GM21619 (cell line): ENCODE measurements at regions not wholly inside any gene's neighbourhood (a gene's known extent, or its start where the extent isn't known, plus 50 kb on each side); places are given as distances from the start of the nearest gene placed in this dataset.

Experiments
- ATAC-seq: cut with Tn5 transposase; IDR thresholded peaks from one replicate; pipeline ENCODE4 v1.9.1; 2021; ENCODE audit not compliant: unreplicated experiment

DNA sequence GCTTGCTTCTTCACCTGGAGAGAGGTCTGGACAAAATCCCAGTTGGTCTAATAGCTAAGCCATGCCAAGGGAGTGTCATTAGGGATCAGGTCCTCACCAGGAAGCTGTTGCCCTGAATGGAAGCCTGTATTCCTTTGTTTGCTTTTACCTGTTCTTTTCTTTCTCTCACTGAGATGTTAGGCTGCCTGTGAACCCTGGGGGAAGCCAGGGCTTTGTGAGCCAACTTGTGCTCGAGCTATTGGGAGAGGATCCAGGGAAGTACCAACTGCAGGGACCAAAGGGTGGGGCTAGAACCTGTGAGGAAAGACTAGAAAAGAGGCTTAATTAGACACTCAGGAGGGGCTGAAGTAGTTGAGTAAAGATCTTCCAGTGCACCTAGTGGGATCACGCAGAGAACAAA, 451.2 kb upstream of the TLE4 start:
- ATAC-seq: no peak

DNA sequence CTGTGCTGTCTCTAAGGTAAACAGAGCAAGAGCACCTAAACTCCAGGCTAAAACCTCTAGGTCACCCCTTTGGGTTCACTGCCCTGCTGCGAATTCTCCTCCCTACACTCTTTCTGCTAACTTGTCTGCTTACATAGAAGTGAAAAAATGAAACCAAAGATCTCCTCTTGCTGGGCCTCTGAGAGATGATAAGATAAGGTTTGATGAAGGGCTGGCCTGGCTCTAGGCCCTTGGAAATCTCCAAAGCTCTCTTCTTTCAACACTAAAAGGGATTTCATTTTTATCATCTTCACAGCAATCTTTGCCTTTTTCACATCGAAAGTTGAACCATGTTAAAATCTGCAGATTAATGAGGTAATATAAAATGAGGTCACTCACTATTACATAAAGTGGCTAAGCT, 450.8 kb upstream of the TLE4 start:
- no peak for ATAC-seq

DNA sequence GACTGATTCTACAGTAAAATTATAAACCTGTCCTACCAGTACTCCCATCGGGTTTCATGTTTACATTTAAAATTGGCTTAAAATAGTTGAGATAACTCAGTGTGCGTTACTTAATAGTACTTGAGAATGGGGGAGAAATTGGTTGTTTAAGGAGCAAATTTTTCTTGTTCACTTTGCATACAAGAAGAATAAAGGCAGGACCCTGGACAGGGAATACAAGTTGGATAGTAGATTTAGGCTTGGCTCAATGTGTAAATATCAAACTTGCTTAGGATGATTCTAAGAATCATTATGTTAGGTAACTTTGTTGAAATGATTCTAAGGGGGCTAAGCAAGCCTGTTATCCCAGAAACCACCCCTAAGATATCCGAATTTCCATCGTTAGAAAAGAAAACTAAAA, 448.4 kb upstream of the TLE4 start:
- no peak for ATAC-seq

DNA sequence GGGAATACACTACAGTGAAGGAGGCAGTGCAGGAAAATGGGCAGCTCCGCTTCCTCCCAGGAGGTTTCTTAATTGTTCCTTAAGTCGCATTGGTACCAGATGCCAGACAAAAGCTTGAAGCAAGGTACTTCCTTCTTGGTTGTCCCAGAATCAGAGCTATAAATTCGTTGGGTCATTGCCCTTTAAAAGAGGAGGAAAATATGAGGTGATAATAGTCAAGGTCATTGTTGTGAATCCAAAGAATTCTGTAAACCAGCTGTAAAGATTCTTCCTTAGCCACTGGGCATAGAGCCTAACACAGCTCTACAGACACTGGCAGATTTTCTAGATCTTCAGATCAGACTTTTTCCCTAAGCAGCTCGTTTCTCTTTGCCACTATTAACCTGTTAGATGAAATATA, 444.1 kb upstream of the TLE4 start:
- ATAC-seq: no peak

DNA sequence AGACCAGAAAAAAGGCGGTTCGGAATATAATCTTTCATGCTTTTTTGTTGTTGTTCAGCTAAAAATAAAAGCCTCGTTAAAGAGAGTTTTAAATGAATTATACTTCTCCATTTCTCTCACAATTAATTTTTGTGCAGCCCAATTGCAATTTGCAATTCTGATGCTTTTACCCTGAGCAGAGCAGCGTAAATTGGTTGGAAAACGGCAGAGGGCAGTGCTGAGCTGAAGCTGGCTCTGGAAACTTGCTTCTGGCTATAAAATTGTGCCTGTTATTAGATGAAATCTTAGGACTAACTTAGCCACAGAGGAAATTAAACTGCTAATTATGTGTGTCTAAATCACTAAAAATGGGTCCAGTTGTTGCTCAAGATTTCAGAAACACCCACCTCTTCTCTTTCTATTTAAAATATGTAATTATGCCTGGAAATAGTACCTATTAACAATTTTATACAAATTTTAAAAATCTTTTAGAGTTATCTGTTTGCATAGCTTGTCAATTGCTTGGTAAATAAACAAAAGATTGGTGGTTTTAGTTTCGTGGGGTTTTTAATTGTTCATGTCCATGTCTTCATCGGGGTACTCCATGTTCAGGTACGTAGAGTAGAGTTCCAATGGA, 441.8 kb upstream of the TLE4 start:
- no peak for ATAC-seq

DNA sequence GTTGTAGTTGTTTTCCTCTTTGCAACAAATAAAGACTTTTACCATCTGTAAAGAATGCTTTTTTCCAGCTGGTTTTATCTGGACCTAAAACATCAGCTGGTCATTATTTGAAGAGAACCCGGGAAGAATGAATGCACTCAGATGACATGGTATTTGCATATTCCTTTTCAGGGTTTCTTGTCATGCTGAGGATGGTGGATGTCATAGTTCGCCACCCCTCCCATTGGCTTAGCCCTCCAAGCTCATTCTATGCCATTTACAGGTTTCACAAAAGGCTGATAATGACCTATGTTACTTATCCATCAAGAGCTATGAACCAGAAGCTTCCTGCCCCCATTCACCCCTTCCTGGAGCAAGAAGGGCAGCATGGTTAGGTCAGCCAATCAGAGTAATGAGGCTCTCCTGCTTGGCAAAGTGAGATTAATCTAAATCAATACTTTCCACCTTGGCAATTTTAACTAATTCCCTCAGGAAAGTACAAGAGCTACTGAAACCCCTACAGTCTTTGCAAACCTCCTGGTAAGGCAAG, 440.5 kb upstream of the TLE4 start:
- ATAC-seq: no peak

DNA sequence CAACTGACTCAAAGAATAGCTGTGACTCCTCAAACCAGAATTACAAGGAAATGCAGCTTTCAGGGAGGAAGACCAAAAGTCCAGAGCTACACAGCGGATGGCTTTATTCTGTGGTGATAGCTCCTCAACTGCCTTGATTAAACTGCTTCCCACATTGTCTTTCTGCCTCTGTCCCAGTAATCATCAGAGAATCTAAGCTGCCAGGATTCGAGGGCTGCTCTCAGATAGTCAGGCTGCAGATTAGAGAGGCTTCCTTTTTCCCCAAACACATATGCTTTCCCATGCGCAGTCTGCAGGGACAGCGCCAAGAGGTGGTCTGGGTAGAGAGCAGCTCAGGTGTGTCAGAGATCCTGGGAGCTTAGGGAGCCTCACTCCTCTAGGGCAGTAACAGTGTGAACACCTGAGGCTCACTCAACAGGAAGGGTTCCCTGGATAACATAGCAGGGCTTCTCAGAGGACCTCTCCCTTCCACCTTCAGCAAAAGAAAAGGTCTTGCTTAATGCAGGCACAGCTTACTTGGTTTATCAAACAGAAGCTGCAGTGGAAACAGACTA, 439.9 kb upstream of the TLE4 start:
- no peak for ATAC-seq

DNA sequence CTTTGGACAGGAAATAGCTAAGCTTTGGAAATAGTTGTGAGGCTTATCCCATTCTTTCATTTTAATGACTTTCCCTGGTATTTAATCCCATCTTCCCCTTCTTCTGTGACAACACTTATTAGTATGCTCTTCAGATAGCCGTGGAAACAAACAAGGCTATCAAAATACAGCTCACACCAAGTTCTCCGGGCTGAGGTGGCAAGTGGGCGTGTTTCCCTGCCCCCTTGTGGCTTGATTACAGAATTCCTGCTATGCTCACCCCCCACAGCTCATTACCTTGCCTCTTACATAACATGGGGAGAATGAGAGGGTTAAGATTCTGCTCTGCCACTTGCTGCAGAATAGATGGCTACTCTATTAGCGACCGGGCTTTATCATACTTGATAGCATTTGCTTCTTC, 437.1 kb upstream of the TLE4 start:
- no peak for ATAC-seq

DNA sequence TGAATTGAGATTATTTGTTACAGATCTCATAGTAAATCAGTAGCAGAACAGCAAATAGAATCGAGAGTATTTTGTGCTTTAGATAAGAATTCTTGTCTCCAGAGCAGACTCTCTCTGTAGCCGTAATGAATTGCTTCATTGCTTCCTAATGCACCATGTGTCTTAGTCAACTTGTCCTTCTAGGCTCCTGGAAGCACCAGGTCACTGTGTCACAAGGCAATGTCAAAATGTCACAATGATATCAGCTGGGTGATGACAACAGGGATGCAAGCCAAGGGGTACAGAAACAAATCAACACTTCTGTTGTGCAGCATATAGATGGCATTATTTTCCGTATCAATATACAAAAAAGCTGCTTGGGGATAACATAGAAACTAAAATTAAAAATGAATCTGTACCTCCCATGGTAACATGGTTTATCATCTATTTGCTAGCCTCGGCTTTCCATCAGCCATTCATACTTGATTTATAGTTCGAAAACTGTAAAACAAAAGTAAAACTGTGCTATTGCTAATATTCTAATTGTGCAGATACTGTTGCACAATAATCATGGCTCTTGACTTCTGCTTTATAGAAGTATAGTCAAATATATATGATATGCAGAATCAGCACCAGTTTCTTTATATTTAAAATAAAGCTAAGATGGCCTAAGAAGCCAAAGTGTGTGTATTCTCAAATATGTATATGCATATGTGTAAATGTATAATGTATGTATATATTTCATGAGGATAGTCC, 435.9 kb upstream of the TLE4 start:
- no peak for ATAC-seq

DNA sequence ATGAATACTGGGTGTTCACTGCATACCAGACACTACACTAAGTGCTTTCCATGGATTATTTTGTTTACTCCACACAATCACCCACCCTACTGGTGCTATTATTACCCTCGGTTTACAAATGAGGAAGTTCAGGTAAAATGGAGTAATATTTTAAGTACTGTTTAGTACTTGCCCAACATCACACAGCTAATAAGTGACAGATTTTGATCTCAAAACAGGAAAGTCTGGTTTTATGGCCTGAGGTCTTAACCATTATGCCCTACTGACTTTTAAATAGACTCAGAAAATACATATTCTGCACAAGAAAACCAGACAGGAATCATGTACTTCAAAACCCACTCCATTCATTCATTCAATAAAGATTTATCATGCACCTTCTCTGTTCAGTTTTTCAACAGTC, 431.0 kb upstream of the TLE4 start:
- no peak for ATAC-seq

DNA sequence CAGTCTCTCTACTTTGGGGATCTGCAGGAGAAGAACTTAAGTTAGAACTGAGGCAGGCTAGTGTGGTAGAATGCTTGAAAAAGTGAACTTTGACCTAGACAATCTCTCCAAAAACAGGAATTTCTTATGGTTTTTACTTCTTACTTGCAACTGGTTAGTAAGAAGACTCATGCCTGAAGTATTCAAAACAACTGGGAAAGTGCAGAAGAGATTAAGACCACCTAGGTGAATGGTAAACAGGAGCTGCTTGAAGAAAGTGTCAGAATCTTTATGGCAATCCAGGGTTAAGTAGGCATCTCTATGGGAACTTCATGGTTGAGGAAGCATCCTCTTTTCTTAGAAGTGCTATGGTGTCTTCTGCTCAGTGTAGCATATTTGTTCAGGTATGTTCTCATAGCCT, 428.6 kb upstream of the TLE4 start:
- no peak for ATAC-seq

DNA sequence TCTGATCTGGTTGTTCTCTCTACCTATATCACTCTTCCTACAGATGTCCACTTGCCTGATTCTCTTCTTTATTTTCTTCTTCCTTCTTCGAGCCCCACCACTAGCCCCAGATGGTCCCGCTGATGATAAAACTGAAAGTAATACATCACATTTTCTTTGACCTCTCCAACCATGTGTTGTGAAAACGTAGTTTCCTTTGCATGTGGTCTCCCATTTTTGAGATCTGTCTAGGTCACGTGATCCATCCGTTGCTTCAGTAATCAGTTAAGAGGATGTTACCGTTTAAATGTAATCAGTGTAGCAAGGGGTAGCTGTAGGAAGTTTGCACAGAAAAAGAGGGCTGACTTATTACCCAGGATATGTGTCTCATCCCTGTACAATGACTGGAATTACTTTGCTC, 426.3 kb upstream of the TLE4 start:
- ATAC-seq: no peak

DNA sequence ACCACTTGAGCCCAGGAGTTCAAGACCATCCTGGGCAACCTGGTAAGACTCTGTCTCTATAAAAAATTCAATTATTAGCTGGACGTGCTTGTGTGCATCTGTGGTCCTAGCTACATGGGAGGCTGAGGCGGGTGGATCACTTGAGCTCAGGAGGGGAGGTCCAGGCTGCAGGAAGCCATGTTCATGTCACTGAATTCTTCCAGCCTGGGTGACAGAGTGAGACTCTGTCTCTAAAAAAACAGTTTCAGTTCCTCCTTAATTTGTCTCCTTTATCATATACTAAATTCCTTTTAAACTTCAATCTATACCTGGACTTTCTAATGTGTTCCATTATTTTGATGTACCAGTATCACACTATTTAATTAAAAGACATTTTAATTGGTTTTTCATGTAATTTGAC, 422.2 kb upstream of the TLE4 start:
- ATAC-seq: no peak

DNA sequence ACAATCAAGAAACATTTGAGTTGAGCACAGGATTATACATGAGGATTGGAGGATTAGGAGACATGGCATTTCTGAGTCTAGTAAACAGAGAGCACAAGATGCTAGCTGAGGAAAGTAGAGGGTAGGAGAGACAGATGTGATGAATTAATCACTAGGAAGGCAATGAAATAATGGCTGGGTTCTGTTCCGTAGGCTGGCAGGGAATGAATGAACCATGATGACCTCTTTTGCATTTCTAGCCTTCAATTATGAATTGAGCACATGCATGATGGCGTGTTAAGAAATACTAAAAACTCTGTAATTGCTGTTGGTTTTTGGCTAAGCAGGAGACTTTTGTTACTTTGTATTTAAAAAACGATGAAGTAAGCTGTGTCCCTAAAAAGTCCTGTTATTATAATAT, 420.0 kb upstream of the TLE4 start:
- no peak for ATAC-seq

DNA sequence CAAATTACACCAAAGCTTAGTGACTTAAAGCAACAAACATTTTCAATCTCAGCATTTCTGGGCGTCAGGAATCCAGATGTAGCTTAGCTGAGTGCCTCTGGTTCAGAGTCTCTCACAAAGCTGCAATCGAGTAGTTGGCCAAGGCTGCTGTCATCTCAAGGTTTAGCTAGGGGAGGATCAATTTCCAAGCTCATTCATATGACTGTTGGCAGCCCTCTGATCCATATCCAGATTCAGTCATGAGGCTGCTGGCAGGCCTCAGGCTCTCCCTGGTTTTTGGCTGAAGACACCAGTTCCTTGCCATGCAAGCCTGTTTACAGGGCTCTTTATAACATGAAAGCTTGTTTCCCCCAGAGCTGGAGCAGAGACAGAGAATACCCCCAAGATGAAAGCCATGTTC, 419.5 kb upstream of the TLE4 start:
- no peak for ATAC-seq

DNA sequence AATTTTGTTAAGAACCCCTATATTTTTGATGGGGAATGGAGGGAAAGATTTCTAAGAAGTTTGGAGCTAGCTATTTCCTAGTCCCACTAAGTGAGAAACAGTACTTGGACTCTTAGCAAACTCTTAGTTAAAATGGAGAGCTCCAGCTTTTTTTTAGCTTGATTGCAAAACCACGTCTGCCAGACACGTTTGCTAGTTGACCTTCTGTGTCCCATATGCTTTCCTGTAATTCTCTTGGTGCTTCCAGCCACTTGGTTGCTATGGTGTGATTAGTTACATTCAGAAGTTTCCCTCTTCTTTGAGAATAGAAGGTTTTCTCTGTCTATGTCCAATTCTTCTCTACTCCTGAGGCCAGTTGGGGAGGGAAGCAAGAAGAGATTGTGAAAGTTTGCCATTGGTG, 417.0 kb upstream of the TLE4 start:
- ATAC-seq: no peak

DNA sequence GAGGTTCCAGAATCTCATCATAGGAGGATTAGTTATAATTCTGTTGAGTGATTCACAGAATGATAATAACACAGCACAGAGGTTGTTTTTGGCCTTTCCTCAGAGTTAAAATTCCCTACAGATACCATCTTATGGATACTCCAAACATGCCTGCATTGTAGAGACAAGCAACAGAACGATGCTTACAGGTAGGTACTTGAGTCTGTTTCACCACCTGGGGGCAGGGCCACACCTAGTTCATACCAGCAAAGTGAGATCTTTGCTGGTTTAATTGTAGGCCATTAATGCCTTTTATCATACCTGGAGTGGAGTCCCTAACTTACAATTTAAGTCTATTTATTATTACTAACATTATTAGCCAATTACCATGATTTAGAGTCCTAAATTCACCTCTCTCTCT, 416.5 kb upstream of the TLE4 start:
- ATAC-seq: no peak

DNA sequence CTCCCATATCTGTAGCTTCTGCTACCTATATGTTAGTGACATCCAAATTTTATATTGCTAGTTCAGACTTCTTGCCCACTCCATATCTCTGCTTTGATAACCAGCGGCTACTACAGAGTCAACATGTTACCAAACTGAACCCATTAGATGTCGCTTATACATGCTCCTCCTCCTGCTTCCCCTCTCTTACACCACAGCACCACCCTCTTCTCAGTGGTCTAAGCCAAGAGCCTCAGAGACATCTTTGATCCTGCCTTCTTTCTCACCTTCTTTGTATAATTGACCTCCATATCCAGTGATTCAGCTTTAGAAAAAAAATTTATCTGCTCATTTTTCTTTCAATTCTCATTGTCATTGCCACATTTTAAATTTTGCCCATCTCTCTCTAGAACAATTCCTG, 408.2 kb upstream of the TLE4 start:
- ATAC-seq: no peak

DNA sequence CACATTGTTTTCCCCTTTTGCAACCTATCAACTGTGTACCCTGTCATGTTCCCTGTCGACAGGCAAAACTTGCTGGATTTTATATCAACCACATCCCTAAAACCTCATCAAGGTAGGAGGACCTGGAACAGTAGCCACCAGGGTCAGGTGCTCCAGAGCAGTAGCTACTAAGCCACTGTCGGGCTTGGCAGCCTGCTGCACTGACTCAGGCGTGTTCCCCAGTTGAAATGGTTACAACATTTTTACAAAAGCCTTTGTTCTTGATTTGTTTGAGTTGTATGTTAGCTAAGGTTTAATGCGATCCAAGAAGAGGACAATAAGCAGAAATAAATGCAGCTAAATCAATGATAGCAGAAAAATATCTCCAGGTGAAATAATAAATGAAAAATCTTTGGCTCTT, 407.4 kb upstream of the TLE4 start:
- ATAC-seq: no peak

DNA sequence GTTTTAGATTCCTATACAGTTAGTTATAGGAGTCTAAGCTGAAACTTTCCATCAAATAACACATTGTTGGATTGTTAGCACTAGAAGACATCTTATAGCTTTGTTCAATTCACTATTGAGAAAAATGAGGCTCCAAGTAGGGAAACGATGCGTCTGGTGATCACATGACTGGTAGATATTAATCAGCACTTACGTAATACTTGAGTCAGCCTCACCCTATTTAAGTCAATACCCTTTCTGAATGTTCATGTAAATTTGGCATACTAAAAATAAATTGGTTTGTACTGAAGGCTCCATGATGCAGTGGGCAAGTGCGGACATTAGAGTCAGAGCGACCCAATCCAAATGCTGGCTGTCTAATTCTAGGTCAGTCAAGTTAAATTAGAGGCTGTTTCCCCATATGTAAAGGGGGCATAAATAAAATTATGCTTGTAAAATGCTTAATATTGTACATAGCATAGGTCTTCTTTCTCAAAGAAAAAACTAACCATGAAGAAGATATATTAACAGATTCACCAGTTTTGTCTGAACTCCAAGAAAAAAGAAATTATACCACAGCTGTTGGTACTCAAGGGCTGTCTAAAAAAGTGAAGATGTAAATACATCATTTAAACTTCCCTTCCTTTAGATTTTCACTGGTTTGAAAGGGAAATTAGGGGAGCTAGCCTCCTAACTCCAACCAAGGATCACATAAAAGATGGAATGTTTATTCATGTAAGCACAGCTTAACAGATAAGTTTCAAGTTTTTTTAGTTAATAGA, 406.6 kb upstream of the TLE4 start:
- no peak for ATAC-seq

DNA sequence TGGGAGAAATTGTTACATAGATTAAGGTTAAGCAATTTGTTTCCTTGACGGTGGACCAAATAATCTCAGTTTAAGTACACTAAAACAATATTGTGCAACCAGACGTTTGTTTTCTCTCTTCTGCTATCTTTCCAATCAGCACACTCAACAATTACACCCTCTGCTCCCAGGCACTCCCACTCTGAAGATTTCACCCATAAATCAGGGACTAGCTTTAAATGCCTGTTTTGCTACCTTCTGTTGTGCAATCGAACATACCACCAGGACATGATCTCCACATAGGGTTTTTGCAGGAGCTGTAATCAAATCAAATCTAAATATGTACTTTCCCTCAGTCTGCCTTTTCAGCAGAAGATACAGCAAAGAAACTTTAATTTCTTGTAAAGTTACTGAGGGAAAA, 405.8 kb upstream of the TLE4 start:
- no peak for ATAC-seq

DNA sequence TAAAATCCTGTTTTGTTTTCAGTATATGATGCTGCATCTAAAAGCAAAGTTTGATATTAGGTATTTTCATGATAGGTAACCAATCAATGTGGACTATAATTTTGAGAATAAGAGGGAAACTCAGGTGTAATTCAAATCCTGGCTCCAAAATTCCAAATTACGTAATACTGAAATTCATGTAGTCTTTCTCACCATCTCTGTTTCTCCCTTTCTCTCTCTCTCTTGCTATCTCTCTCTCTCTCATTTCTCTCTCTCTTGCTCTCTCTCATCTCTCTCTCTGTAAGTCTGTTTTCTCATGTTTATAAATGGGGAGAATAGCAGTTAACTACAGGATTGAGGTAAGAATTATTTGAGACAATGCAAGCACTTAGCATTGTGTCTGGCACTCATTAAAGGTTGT, 401.1 kb upstream of the TLE4 start:
- no peak for ATAC-seq
